HEK293 (cell line): ENCODE measurements at regions not wholly inside any gene's neighbourhood (a gene's known extent, or its start where the extent isn't known, plus 50 kb on each side); places are given as distances from the start of the nearest gene placed in this dataset.

ENCODE experiments used
- CTCF ChIA-PET: fragments of 350-600 bp; formaldehyde crosslinking; extraction: SDS; loops from one replicate; lab custom pipeline; 2021; ENCODE audit warnings: antibody characterized with exemption; lab: Yijun Ruan, JAX
- POLR2A ChIA-PET: fragments of 300-600 bp; formaldehyde crosslinking; extraction: SDS; loops from one replicate; lab custom pipeline; 2020; ENCODE audit warnings: antibody characterized with exemption, inconsistent platforms; lab: Yijun Ruan, JAX
- H3K27ac ChIP-seq: fragments of 200-500 bp; sonication (Bioruptor generic); 2 replicates; pipeline ENCODE4 v1.5.1; 2014; ENCODE audit warnings: low read depth, low read length, control low read depth, inconsistent platforms; ENCODE audit errors: extremely low read depth
- H3K36me3 ChIP-seq, 2 experiments: fragments of 200-500 bp in 1 of 2; sonication (Bioruptor generic) in 1 of 2; 1 replicate in 1 of 2; 2 replicates in 1 of 2; pipeline ENCODE4 v1.5.1; 2014 to 2017; ENCODE audit warnings: inconsistent platforms in 2 of 2, low read length in 2 of 2; ENCODE audit not compliant: control insufficient read depth in 2 of 2, insufficient read depth in 1 of 2
- H3K4me1 ChIP-seq: fragments of 200-500 bp; sonication (Bioruptor generic); 2 replicates; pipeline ENCODE4 v1.5.1; 2014; ENCODE audit warnings: mild to moderate bottlenecking, low read length, inconsistent platforms; ENCODE audit not compliant: control insufficient read depth, insufficient read depth
- H3K4me3 ChIP-seq: 2 replicates; pipeline ENCODE4 v1.5.1; 2011; ENCODE audit warnings: low read depth, mild to moderate bottlenecking, control low read depth, low read length, moderate library complexity
- H3K9me3 ChIP-seq: fragments of 200-500 bp; sonication (Bioruptor generic); 2 replicates; pipeline ENCODE4 v1.5.1; 2014; ENCODE audit warnings: low read depth, low read length, inconsistent platforms; ENCODE audit not compliant: control insufficient read depth, insufficient read depth
- BCL11B ChIP-seq: fragments of 450-650 bp; formaldehyde crosslinking; IDR thresholded peaks from 2 replicates; pipeline ENCODE4 v1.5.1; 2016; ENCODE audit warnings: low read depth, missing biosample characterization, missing genetic modification characterization
- GLIS1 ChIP-seq: fragments of 450-650 bp; formaldehyde crosslinking; IDR thresholded peaks from 2 replicates; pipeline ENCODE4 v1.5.1; 2016; ENCODE audit warnings: missing biosample characterization, missing genetic modification characterization
- KLF1 ChIP-seq: fragments of 450-650 bp; formaldehyde crosslinking; IDR thresholded peaks from 2 replicates; pipeline ENCODE4 v1.5.1; 2016; ENCODE audit warnings: missing biosample characterization, missing genetic modification characterization
- PRDM4 ChIP-seq: fragments of 450-650 bp; formaldehyde crosslinking; IDR thresholded peaks from 2 replicates; pipeline ENCODE4 v1.5.1; 2017; ENCODE audit warnings: missing biosample characterization, missing genetic modification characterization
- SCRT2 ChIP-seq: fragments of 450-650 bp; formaldehyde crosslinking; IDR thresholded peaks from 2 replicates; pipeline ENCODE4 v1.5.1; 2016; ENCODE audit warnings: missing biosample characterization, missing genetic modification characterization
- ZBTB11 ChIP-seq: fragments of 450-650 bp; formaldehyde crosslinking; conservative IDR thresholded peaks from 2 replicates; pipeline ENCODE4 v1.5.1; 2016; ENCODE audit warnings: low read depth, missing biosample characterization, missing genetic modification characterization
- ZBTB20 ChIP-seq: fragments of 450-650 bp; formaldehyde crosslinking; IDR thresholded peaks from 2 replicates; pipeline ENCODE4 v1.5.1; 2016; ENCODE audit warnings: missing biosample characterization, missing genetic modification characterization
- ZBTB26 ChIP-seq: fragments of 450-650 bp; formaldehyde crosslinking; optimal IDR thresholded peaks from 2 replicates; pipeline ENCODE3; 2016; ENCODE audit warnings: missing biosample characterization, mild to moderate bottlenecking, missing genetic modification characterization
- ZBTB49 ChIP-seq: fragments of 450-650 bp; formaldehyde crosslinking; IDR thresholded peaks from 2 replicates; pipeline ENCODE4 v1.5.1; 2016; ENCODE audit warnings: missing biosample characterization, missing genetic modification characterization, low read depth
- ZFP69B ChIP-seq: fragments of 450-650 bp; formaldehyde crosslinking; IDR thresholded peaks from 2 replicates; pipeline ENCODE4 v1.5.1; 2016; ENCODE audit warnings: missing biosample characterization, missing genetic modification characterization
- ZNF112 ChIP-seq: fragments of 450-650 bp; formaldehyde crosslinking; IDR thresholded peaks from 2 replicates; pipeline ENCODE4 v1.5.0; 2017; ENCODE audit warnings: missing biosample characterization, missing genetic modification characterization
- ZNF121 ChIP-seq: fragments of 450-650 bp; formaldehyde crosslinking; IDR thresholded peaks from 2 replicates; pipeline ENCODE4 v1.5.1; 2016; ENCODE audit warnings: missing biosample characterization, missing genetic modification characterization
- ZNF155 ChIP-seq: fragments of 450-650 bp; formaldehyde crosslinking; IDR thresholded peaks from 2 replicates; pipeline ENCODE4 v1.5.1; 2016; ENCODE audit warnings: missing biosample characterization, missing genetic modification characterization
- ZNF18 ChIP-seq: fragments of 450-650 bp; formaldehyde crosslinking; IDR thresholded peaks from 2 replicates; pipeline ENCODE4 v1.5.1; 2016; ENCODE audit warnings: missing biosample characterization, missing genetic modification characterization
- ZNF248 ChIP-seq: fragments of 450-650 bp; formaldehyde crosslinking; IDR thresholded peaks from 2 replicates; pipeline ENCODE4 v1.5.1; 2017; ENCODE audit warnings: missing biosample characterization, missing genetic modification characterization
- ZNF302 ChIP-seq: fragments of 450-650 bp; formaldehyde crosslinking; IDR thresholded peaks from 2 replicates; pipeline ENCODE4 v1.5.1; 2016; ENCODE audit warnings: missing biosample characterization, missing genetic modification characterization, low read depth
- ZNF37A ChIP-seq: fragments of 450-650 bp; IDR thresholded peaks from 2 replicates; pipeline ENCODE4 v1.5.1; 2018; ENCODE audit warnings: missing biosample characterization, missing genetic modification characterization
- ZNF626 ChIP-seq: fragments of 450-650 bp; sonication (Bioruptor Pico); formaldehyde crosslinking; IDR thresholded peaks from 2 replicates; pipeline ENCODE4 v1.5.1; 2018; ENCODE audit warnings: missing biosample characterization, missing genetic modification characterization, inconsistent platforms
- ZNF629 ChIP-seq: fragments of 450-650 bp; formaldehyde crosslinking; IDR thresholded peaks from 2 replicates; pipeline ENCODE4 v1.5.1; 2017; ENCODE audit warnings: missing biosample characterization, missing genetic modification characterization
- ZNF639 ChIP-seq: fragments of 450-650 bp; formaldehyde crosslinking; IDR thresholded peaks from 2 replicates; pipeline ENCODE4 v1.5.1; 2016; ENCODE audit warnings: missing biosample characterization, missing genetic modification characterization
- ZNF645 ChIP-seq: fragments of 450-650 bp; formaldehyde crosslinking; IDR thresholded peaks from 2 replicates; pipeline ENCODE4; 2016; ENCODE audit warnings: missing biosample characterization, missing genetic modification characterization
- ZNF664 ChIP-seq: fragments of 450-650 bp; formaldehyde crosslinking; IDR thresholded peaks from 2 replicates; pipeline ENCODE4 v1.5.1; 2016; ENCODE audit warnings: missing biosample characterization, missing genetic modification characterization
- ZNF701 ChIP-seq: fragments of 450-650 bp; formaldehyde crosslinking; IDR thresholded peaks from 2 replicates; pipeline ENCODE4 v1.5.1; 2016; ENCODE audit warnings: missing biosample characterization, missing genetic modification characterization
- ZNF707 ChIP-seq: fragments of 450-650 bp; formaldehyde crosslinking; IDR thresholded peaks from 2 replicates; pipeline ENCODE4 v1.5.1; 2016; ENCODE audit warnings: missing biosample characterization, missing genetic modification characterization
- ZNF768 ChIP-seq: fragments of 450-650 bp; formaldehyde crosslinking; IDR thresholded peaks from 2 replicates; pipeline ENCODE4 v1.5.1; 2018; ENCODE audit warnings: missing biosample characterization, mild to moderate bottlenecking, missing genetic modification characterization
- ZSCAN16 ChIP-seq: fragments of 450-650 bp; formaldehyde crosslinking; IDR thresholded peaks from 2 replicates; pipeline ENCODE4 v1.5.1; 2016; ENCODE audit warnings: missing biosample characterization, missing genetic modification characterization

- TF ChIP-seq ZNF18 (tag by site-specific recombination) (no peak), ZNF701 (tag by site-specific recombination) (no peak), BCL11B (tag by site-specific recombination) (no peak), ZBTB26 (no peak), SCRT2 (tag by site-specific recombination) (no peak), ZBTB49 (tag by site-specific recombination) (no peak), ZNF664 (tag by site-specific recombination) (no peak), GLIS1 (tag by site-specific recombination) (0 out of 2 replicates have a peak, but pooled peaks have one; percentile 11), ZNF629 (no peak), ZNF639 (tag by site-specific recombination) (no peak), PRDM4 (tag by site-specific recombination) (no peak), ZFP69B (tag by site-specific recombination) (no peak), ZNF768 (tag by site-specific recombination) (no peak), ZNF248 (tag by site-specific recombination) (no peak), ZNF37A (tag by site-specific recombination) (no peak), ZBTB20 (tag by site-specific recombination) (no peak)
Observed at GRCh38 chr2:129479892-129480291, 499.6 kb upstream of the RAB6C start (continued).

- Histone ChIP-seq H3K4me3 (no peak overlapping the region), H3K36me3 (no peaks in the 10 kb centered on the region), H3K27ac (no peak overlapping the region), H3K4me1 (no peaks in the 10 kb centered on the region), H3K9me3 (no peaks in the 10 kb centered on the region)
- ChIA-PET CTCF (no interaction called here), POLR2A (no interaction called here)
- TF ChIP-seq KLF1 (no peak), ZNF707 (tag by site-specific recombination) (no peak), ZBTB11 (tag by site-specific recombination) (no peak), ZNF112 (tag by site-specific recombination) (no peak), ZNF121 (no peak), ZNF645 (tag by site-specific recombination) (no peak), ZNF626 (tag by site-specific recombination) (no peak), ZNF302 (tag by site-specific recombination) (no peak), ZNF155 (tag by site-specific recombination) (no peak), ZSCAN16 (no peak)
Observed at GRCh38 chr2:129480790-129481189, 498.7 kb upstream of the RAB6C start.
